HCT116 (cell line): ENCODE measurements at regions not wholly inside any gene's neighbourhood (a gene's known extent, or its start where the extent isn't known, plus 50 kb on each side); places are given as distances from the start of the nearest gene placed in this dataset.

ENCODE experiments used
- ATAC-seq: fragments of 200-7000 bp; cut with Tn5 transposase; 2 replicates; pipeline ENCODE4 v1.9.1; 2020; ENCODE audit warnings: mild to moderate bottlenecking, moderate library complexity
- BruUV-seq: library from RNA; stranded (reverse); fragments of 400-500 nt; replicated peaks from 2 replicates; lab custom pipeline; 2021; lab: Mats Ljungman, UMichigan
- CTCF ChIA-PET: fragments of 300-600 bp; sonication (Branson Sonifier 250); formaldehyde crosslinking; loops from one replicate; lab custom pipeline; 2021; ENCODE audit warnings: antibody characterized with exemption; lab: Charles Lee
- POLR2A ChIA-PET: fragments of 300-600, 350-600 bp; sonication (Branson Sonifier 250); formaldehyde crosslinking; loops from one replicate; lab custom pipeline; 2021; ENCODE audit warnings: antibody characterized with exemption; lab: Charles Lee
- RAD21 ChIA-PET, 2 experiments: fragments of 300-600 bp; sonication (Branson Sonifier 250); formaldehyde crosslinking; loops; one replicate each; lab custom pipeline; 2023; ENCODE audit warnings: low total read pairs in 2 of 2; ENCODE audit not compliant: uncharacterized antibody in 2 of 2, unreplicated experiment in 2 of 2, low non-redundant PET in 1 of 2; lab: Charles Lee
- DNase-seq: peaks from one replicate; pipeline ENCODE4 v3.0.0-alpha.2; 2010; ENCODE audit warnings: low read depth, low spot score
- H2AFZ ChIP-seq: fragments of 200-600 bp; shearing (Covaris generic), sonication (generic); 2 replicates; pipeline ENCODE4 v1.6.1; 2017; ENCODE audit warnings: low read depth, mixed run types, mixed read lengths, antibody characterized with exemption, low read length; ENCODE audit not compliant: poor library complexity, severe bottlenecking
- H3K27ac ChIP-seq: 2 replicates; pipeline ENCODE4 v1.5.1; 2012; ENCODE audit warnings: low read depth, low read length
- H3K27me3 ChIP-seq: fragments of 200-600 bp; sonication (generic); 2 replicates; pipeline ENCODE4 v1.6.1; 2016; ENCODE audit warnings: mixed run types, low read length, mixed read lengths; ENCODE audit not compliant: insufficient read depth
- H3K36me3 ChIP-seq, 2 experiments: fragments of 200-500 bp in 1 of 2; fragments of 200-600 bp in 1 of 2; sonication (Bioruptor generic) in 1 of 2; sonication (generic) in 1 of 2; 2 replicates each; pipeline versions ENCODE4 v1.5.1 to v1.6.1; 2014 to 2016; ENCODE audit warnings: low read length in 2 of 2, inconsistent platforms in 1 of 2, mixed read lengths in 1 of 2, mixed run types in 1 of 2; ENCODE audit not compliant: insufficient read depth in 2 of 2, control insufficient read depth in 1 of 2
- H3K4me1 ChIP-seq, 2 experiments: fragments of 200-600 bp in 1 of 2; sonication (generic) in 1 of 2; 2 replicates each; pipeline versions ENCODE4 v1.5.1 to v1.6.1; 2012 to 2017; ENCODE audit warnings: low read length in 2 of 2, inconsistent platforms in 1 of 2, mild to moderate bottlenecking in 1 of 2, mixed read lengths in 1 of 2, mixed run types in 1 of 2, moderate library complexity in 1 of 2; ENCODE audit not compliant: insufficient read depth in 2 of 2, control insufficient read depth in 1 of 2
- H3K4me2 ChIP-seq: fragments of 200-600 bp; sonication (generic); 2 replicates; pipeline ENCODE4 v1.6.1; 2017; ENCODE audit warnings: mixed run types, low read length, mixed read lengths
- H3K4me3 ChIP-seq, 2 experiments: fragments of 200-600 bp in 1 of 2; sonication (generic) in 1 of 2; replicated peaks in 1 of 2; 2 replicates each; pipeline ENCODE4 v1.5.1; 2011 to 2016; ENCODE audit warnings: low read length in 2 of 2, control low read depth in 1 of 2, low read depth in 1 of 2, mild to moderate bottlenecking in 1 of 2, mixed read lengths in 1 of 2, mixed run types in 1 of 2
- H3K79me2 ChIP-seq: fragments of 200-600 bp; sonication (generic); 2 replicates; pipeline ENCODE4 v1.6.1; 2017; ENCODE audit warnings: mild to moderate bottlenecking, mixed run types, low read length, moderate library complexity, mixed read lengths; ENCODE audit not compliant: insufficient read depth
- H3K9ac ChIP-seq: fragments of 200-600 bp; sonication (generic); 2 replicates; pipeline ENCODE4 v1.6.1; 2016; ENCODE audit warnings: low read length, mixed read lengths
- H3K9me2 ChIP-seq: fragments of 200-600 bp; sonication (generic), shearing (Covaris generic); 2 replicates; pipeline ENCODE4 v1.6.1; 2017; ENCODE audit warnings: mixed run types, mild to moderate bottlenecking, moderate library complexity; ENCODE audit not compliant: insufficient read depth
- H3K9me3 ChIP-seq, 2 experiments: fragments of 200-500 bp in 1 of 2; fragments of 200-600 bp in 1 of 2; sonication (Bioruptor generic) in 1 of 2; sonication (generic) in 1 of 2; 2 replicates each; pipeline ENCODE4 v1.6.1; 2014 to 2017; ENCODE audit warnings: low read length in 2 of 2, mixed read lengths in 2 of 2, inconsistent platforms in 1 of 2, low read depth in 1 of 2, mild to moderate bottlenecking in 1 of 2, mixed run types in 1 of 2, moderate library complexity in 1 of 2; ENCODE audit not compliant: control insufficient read depth in 1 of 2, insufficient read depth in 1 of 2
- H4K20me1 ChIP-seq: fragments of 200-600 bp; sonication (generic), shearing (Covaris generic); 2 replicates; pipeline ENCODE4 v1.6.1; 2017; ENCODE audit warnings: mixed run types, mild to moderate bottlenecking, moderate library complexity; ENCODE audit not compliant: insufficient read depth
- ATF3 ChIP-seq: IDR thresholded peaks from 2 replicates; pipeline ENCODE4 v1.6.1; 2012
- CBX3 ChIP-seq: IDR thresholded peaks from 2 replicates; pipeline ENCODE4 v1.6.1; 2012; ENCODE audit warnings: low read depth
- CEBPB ChIP-seq: IDR thresholded peaks from 2 replicates; pipeline ENCODE4 v1.6.1; 2012; ENCODE audit warnings: low read depth
- CTCF ChIP-seq, 3 experiments: fragments of 200-600 bp in 1 of 3; sonication (generic) in 1 of 3; IDR thresholded peaks in 2 of 3; conservative IDR thresholded peaks in 1 of 3; 2 replicates each; pipeline ENCODE4 v1.5.1; 2012 to 2017; ENCODE audit warnings: low read depth in 2 of 3, low read length in 2 of 3, antibody characterized with exemption in 1 of 3, borderline replicate concordance in 1 of 3, control low read depth in 1 of 3, mild to moderate bottlenecking in 1 of 3, mixed read lengths in 1 of 3, mixed run types in 1 of 3, moderate library complexity in 1 of 3; ENCODE audit not compliant: insufficient read depth in 1 of 3
- EGR1 ChIP-seq: IDR thresholded peaks from 2 replicates; pipeline ENCODE4 v1.6.1; 2012; ENCODE audit warnings: low read depth
- ELF1 ChIP-seq: IDR thresholded peaks from 2 replicates; pipeline ENCODE4 v1.6.1; 2012; ENCODE audit warnings: low read depth, borderline replicate concordance
- FOSL1 ChIP-seq: IDR thresholded peaks from 2 replicates; pipeline ENCODE4 v1.6.1; 2012; ENCODE audit warnings: low read depth
- JUND ChIP-seq: IDR thresholded peaks from 2 replicates; pipeline ENCODE4 v1.6.1; 2012
- MAX ChIP-seq: IDR thresholded peaks from 2 replicates; pipeline ENCODE4 v1.6.1; 2012
- POLR2A ChIP-seq: IDR thresholded peaks from 2 replicates; pipeline ENCODE4 v1.7.0; 2011; ENCODE audit warnings: borderline replicate concordance; ENCODE audit not compliant: insufficient read depth, insufficient read length; ENCODE audit errors: extremely low read depth
- POLR2AphosphoS5 ChIP-seq: IDR thresholded peaks from 2 replicates; pipeline ENCODE4 v1.6.1; 2011; ENCODE audit warnings: mild to moderate bottlenecking, low read depth, low read length, moderate library complexity
- SIN3A ChIP-seq: IDR thresholded peaks from 2 replicates; pipeline ENCODE4 v1.6.1; 2012; ENCODE audit warnings: low read depth
- SP1 ChIP-seq: IDR thresholded peaks from 2 replicates; pipeline ENCODE4 v1.6.1; 2012; ENCODE audit warnings: low read depth
- SRF ChIP-seq: IDR thresholded peaks from 2 replicates; pipeline ENCODE4 v1.6.1; 2012; ENCODE audit warnings: low read depth
- TCF7L2 ChIP-seq: IDR thresholded peaks from 2 replicates; pipeline ENCODE4 v1.7.0; 2011; ENCODE audit warnings: borderline replicate concordance, inconsistent platforms; ENCODE audit not compliant: insufficient read depth, insufficient read length; ENCODE audit errors: extremely low read depth
- YY1 ChIP-seq: IDR thresholded peaks from 2 replicates; pipeline ENCODE4 v1.6.1; 2011; ENCODE audit warnings: low read length, low read depth, moderate library complexity, mild to moderate bottlenecking; ENCODE audit not compliant: insufficient replicate concordance; ENCODE audit errors: extremely low read depth
- ZBTB33 ChIP-seq: IDR thresholded peaks from 2 replicates; pipeline ENCODE4 v1.6.1; 2011; ENCODE audit warnings: mild to moderate bottlenecking, low read length, moderate library complexity; ENCODE audit not compliant: insufficient replicate concordance; ENCODE audit errors: extremely low read depth
- ZFX ChIP-seq: fragments of 450-650 bp; IDR thresholded peaks from 2 replicates; pipeline ENCODE4 v1.6.1; 2017
- ZNF274 ChIP-seq: fragments of 200-500 bp; sonication (Bioruptor generic); IDR thresholded peaks from 2 replicates; pipeline ENCODE4 v1.6.1; 2014; ENCODE audit warnings: mild to moderate bottlenecking, low read depth, low read length, inconsistent platforms
- intact Hi-C: fragments of 100-400 bp; cut with micrococcal nuclease; formaldehyde crosslinking; loops from 2 replicates; pipeline ENCODE4 v1.10.0; 2022
- TF ChIP-seq, protein P1 (sequence below): IDR thresholded peaks from 2 replicates; pipeline ENCODE4 v1.6.1; 2012; ENCODE audit warnings: low read depth

- Histone ChIP-seq H3K9me3 (no peaks in the 10 kb centered on the region), H3K4me3 (no peak overlapping the region), H3K4me1 (no peaks in the 10 kb centered on the region), H3K79me2 (no peaks in the 10 kb centered on the region), H3K9ac (no peak overlapping the region), H2AFZ (no peak overlapping the region), H3K4me2 (no peak overlapping the region), H3K27me3 (no peaks in the 10 kb centered on the region)
- BruUV-seq: no TSS peak
- CTCF ChIA-PET: no interaction called here
- RAD21 ChIA-PET: no interaction called here
- no peak for ATAC-seq
- DNase-seq: no peak
- POLR2A ChIA-PET: no interaction called here
- no peak for TF ChIP-seq JUND
- no peak for TF ChIP-seq SIN3A
- TF ChIP-seq ZFX: no peak
- no peak for TF ChIP-seq EGR1
- TF ChIP-seq POLR2A: no peak
- no peak for TF ChIP-seq POLR2AphosphoS5
- TF ChIP-seq ZBTB33: no peak
- no peak for TF ChIP-seq CTCF (IDR thresholded peaks at IDR 0.05 in 2 of 3, conservative IDR thresholded peaks at IDR 0.05 in 1 of 3; ENCODE audit: borderline replicate concordance in 1 of 3, insufficient read depth in 1 of 3, low read depth in 2 of 3, low read length in 2 of 3)
- no peak for TF ChIP-seq ELF1
- no peak for TF ChIP-seq FOSL1
- no peak for TF ChIP-seq YY1
- TF ChIP-seq MAX: no peak
- TF ChIP-seq ATF3: no peak
- TF ChIP-seq SRF: no peak
- TF ChIP-seq TCF7L2: no peak
- TF ChIP-seq SP1: no peak
- no peak for TF ChIP-seq CEBPB
- no peak for TF ChIP-seq CBX3
- no peak for TF ChIP-seq ZNF274
- TF ChIP-seq, protein P1, sequence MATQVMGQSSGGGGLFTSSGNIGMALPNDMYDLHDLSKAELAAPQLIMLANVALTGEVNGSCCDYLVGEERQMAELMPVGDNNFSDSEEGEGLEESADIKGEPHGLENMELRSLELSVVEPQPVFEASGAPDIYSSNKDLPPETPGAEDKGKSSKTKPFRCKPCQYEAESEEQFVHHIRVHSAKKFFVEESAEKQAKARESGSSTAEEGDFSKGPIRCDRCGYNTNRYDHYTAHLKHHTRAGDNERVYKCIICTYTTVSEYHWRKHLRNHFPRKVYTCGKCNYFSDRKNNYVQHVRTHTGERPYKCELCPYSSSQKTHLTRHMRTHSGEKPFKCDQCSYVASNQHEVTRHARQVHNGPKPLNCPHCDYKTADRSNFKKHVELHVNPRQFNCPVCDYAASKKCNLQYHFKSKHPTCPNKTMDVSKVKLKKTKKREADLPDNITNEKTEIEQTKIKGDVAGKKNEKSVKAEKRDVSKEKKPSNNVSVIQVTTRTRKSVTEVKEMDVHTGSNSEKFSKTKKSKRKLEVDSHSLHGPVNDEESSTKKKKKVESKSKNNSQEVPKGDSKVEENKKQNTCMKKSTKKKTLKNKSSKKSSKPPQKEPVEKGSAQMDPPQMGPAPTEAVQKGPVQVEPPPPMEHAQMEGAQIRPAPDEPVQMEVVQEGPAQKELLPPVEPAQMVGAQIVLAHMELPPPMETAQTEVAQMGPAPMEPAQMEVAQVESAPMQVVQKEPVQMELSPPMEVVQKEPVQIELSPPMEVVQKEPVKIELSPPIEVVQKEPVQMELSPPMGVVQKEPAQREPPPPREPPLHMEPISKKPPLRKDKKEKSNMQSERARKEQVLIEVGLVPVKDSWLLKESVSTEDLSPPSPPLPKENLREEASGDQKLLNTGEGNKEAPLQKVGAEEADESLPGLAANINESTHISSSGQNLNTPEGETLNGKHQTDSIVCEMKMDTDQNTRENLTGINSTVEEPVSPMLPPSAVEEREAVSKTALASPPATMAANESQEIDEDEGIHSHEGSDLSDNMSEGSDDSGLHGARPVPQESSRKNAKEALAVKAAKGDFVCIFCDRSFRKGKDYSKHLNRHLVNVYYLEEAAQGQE: no peak
- TF ChIP-seq, all 23 proteins: peak for 0
- H3K27ac ChIP-seq: no peak overlapping the region
- H3K9me2 ChIP-seq: no peaks in the 10 kb centered on the region
- no peaks in the 10 kb centered on the region for H4K20me1 ChIP-seq
- intact Hi-C loops: no loop called here
- H3K36me3 ChIP-seq: no peaks in the 10 kb centered on the region
Measured at GRCh38 chr14:56000846-56001245, 117.4 kb upstream of the PELI2 start.
